Choroid plexus epithelial cell (primary cell): ENCODE measurements at regions not wholly inside any gene's neighbourhood (a gene's known extent, or its start where the extent isn't known, plus 50 kb on each side); places are given as distances from the start of the nearest gene placed in this dataset.

Experiments used
- DNase-seq: peaks from one replicate; pipeline ENCODE4 v3.0.0-alpha.2; 2010; ENCODE audit warnings: low read depth
- H3K4me3 ChIP-seq: 2 replicates; pipeline ENCODE4 v1.5.1; 2011; ENCODE audit warnings: low read depth, mild to moderate bottlenecking, control low read depth, low read length, moderate library complexity
- CTCF ChIP-seq: conservative IDR thresholded peaks from 2 replicates; pipeline ENCODE4 v1.5.1; 2011; ENCODE audit warnings: low read depth, mild to moderate bottlenecking, control low read depth, inconsistent platforms, low read length, moderate library complexity

- no peak for TF ChIP-seq CTCF
- DNase-seq = no peak
- no peak overlapping the region for H3K4me3 ChIP-seq
Observed at GRCh38 chrX:103158317-103158621, 56.6 kb upstream of the BEX4 start.

- peak; percentile 68 for TF ChIP-seq CTCF
- no peak overlapping the region for H3K4me3 ChIP-seq
- peak; percentile 61 for DNase-seq
Observed at GRCh38 chrX:103157496-103158316, 57.2 kb upstream of the BEX4 start.

- no peak for TF ChIP-seq CTCF
- no peak overlapping the region for H3K4me3 ChIP-seq
- DNase-seq = peak; percentile 43
Observed at GRCh38 chrX:103155201-103155600, 59.7 kb upstream of the BEX4 start.

- no peak for DNase-seq
- H3K4me3 ChIP-seq = no peak overlapping the region
- TF ChIP-seq CTCF = no peak
Observed at GRCh38 chrX:103153661-103154060, 60.7 kb upstream of the NXF3 start.

- no peak for TF ChIP-seq CTCF
Observed at GRCh38 chrX:103151799-103152198, 58.9 kb upstream of the NXF3 start.

GRCh38 chrX:103149652-103150051 is 56.7 kb upstream of the NXF3 start:
- TF ChIP-seq CTCF = no peak
- DNase-seq = no peak
- H3K4me3 ChIP-seq = no peak overlapping the region

More at GRCh38 chrX:103151799-103152198, 58.9 kb upstream of the NXF3 start:
- H3K4me3 ChIP-seq = no peak overlapping the region
- no peak for DNase-seq

- no peak for TF ChIP-seq CTCF
- DNase-seq = no peak
Observed at GRCh38 chrX:103148075-103148474, 55.1 kb upstream of the NXF3 start.

More at GRCh38 chrX:103148075-103148474, 55.1 kb upstream of the NXF3 start:
- H3K4me3 ChIP-seq = no peak overlapping the region
